Stimulated activated CD8-positive, alpha-beta memory T cell treated with anti-CD3 and anti-CD28 coated beads, Interleukin-4, amount 100 ng/mL, for 4 hours (primary cell): ENCODE measurements at regions not wholly inside any gene's neighbourhood (a gene's known extent, or its start where the extent isn't known, plus 50 kb on each side); places are given as distances from the start of the nearest gene placed in this dataset.

ENCODE experiments used
- DNase-seq, 2 donors: peaks; one replicate each; pipeline ENCODE4 v3.0.0-alpha.2; 2020; ENCODE audit warnings: low read depth in 2 of 2, low spot score in 1 of 2

GRCh38 chrX:124820738-124821137 lies 474.4 kb downstream of the SH2D1A start:
- DNase-seq: no peak

GRCh38 chrX:124827258-124827845 lies 481.0 kb downstream of the SH2D1A start:
- DNase-seq: no peak

- no peak for DNase-seq
Observed at GRCh38 chrX:124829930-124830329, 483.6 kb downstream of the SH2D1A start.

- DNase-seq: no peak
Observed at GRCh38 chrX:124836786-124837185, 482.9 kb upstream of the TEX13C start.

GRCh38 chrX:124842205-124842604 lies 477.5 kb upstream of the TEX13C start:
- no peak for DNase-seq

- DNase-seq: no peak
Observed at GRCh38 chrX:124860736-124861135, 458.9 kb upstream of the TEX13C start.

- no peak for DNase-seq
Observed at GRCh38 chrX:124862301-124862700, 457.4 kb upstream of the TEX13C start.

- no peak for DNase-seq
Observed at GRCh38 chrX:124863303-124863702, 456.4 kb upstream of the TEX13C start.

- no peak for DNase-seq
Observed at GRCh38 chrX:124887572-124887971, 432.1 kb upstream of the TEX13C start.

- DNase-seq: no peak
Observed at GRCh38 chrX:124895947-124896346, 423.7 kb upstream of the TEX13C start.

GRCh38 chrX:124902953-124903352 lies 416.7 kb upstream of the TEX13C start:
- no peak for DNase-seq

GRCh38 chrX:124910611-124911010 lies 409.1 kb upstream of the TEX13C start:
- DNase-seq: no peak

- DNase-seq: no peak
Observed at GRCh38 chrX:124917011-124917410, 402.7 kb upstream of the TEX13C start.

- no peak for DNase-seq
Observed at GRCh38 chrX:124925681-124926080, 394.0 kb upstream of the TEX13C start.

GRCh38 chrX:124931241-124931640 lies 388.4 kb upstream of the TEX13C start:
- DNase-seq: no peak

- no peak for DNase-seq
Observed at GRCh38 chrX:124931958-124932357, 387.7 kb upstream of the TEX13C start.

- DNase-seq: no peak
Observed at GRCh38 chrX:124938715-124939114, 381.0 kb upstream of the TEX13C start.

GRCh38 chrX:124940531-124940930 lies 379.1 kb upstream of the TEX13C start:
- DNase-seq: no peak

- no peak for DNase-seq
Observed at GRCh38 chrX:124954402-124954801, 365.3 kb upstream of the TEX13C start.

GRCh38 chrX:124960454-124960853 lies 359.2 kb upstream of the TEX13C start:
- DNase-seq: no peak

- DNase-seq: no peak
Observed at GRCh38 chrX:124963717-124964116, 356.0 kb upstream of the TEX13C start, which contains the start of gene TENM1. Gene TENM1 (minus strand): TSS chrX:124963817.

- no peak for DNase-seq
Observed at GRCh38 chrX:124975456-124975855, 344.2 kb upstream of the TEX13C start.

- no peak for DNase-seq
Observed at GRCh38 chrX:124981420-124981819, 338.3 kb upstream of the TEX13C start.
